ENCODE measurements at regions not wholly inside any gene's neighbourhood (a gene's known extent, or its start where the extent isn't known, plus 50 kb on each side); places are given as distances from the start of the nearest gene placed in this dataset.

DNA sequence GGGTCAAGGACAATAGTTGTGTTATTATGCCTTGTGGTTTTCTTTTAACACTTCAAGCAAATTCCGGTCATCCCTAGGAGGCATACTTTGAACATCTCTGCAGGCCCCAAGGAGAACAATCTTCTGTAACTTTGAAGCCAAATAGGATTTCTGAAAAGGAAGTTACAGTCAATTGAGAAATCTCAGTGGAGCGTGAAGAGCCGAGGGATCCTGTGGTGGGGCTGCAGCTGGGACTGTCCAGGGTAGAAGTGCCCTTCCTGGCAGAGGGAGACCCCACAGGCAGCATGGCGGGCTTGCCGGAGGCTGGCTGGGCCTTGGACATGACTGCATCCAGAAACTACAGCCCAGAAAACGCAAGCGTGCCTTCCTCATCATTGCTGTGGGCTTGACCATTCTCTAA is 179.7 kb downstream of the PTPN20 start:
- no peak overlapping the region for H3K27ac ChIP-seq
- H3K4me3 ChIP-seq = no peak overlapping the region
- WGBS, 5 donors = 62 to 76% (median 71%) methylated on average over 7 of the region's 7 CpGs
- no peak for TF ChIP-seq POLR2AphosphoS5 (IDR thresholded peaks at IDR 0.05)
- TF ChIP-seq, protein P1, sequence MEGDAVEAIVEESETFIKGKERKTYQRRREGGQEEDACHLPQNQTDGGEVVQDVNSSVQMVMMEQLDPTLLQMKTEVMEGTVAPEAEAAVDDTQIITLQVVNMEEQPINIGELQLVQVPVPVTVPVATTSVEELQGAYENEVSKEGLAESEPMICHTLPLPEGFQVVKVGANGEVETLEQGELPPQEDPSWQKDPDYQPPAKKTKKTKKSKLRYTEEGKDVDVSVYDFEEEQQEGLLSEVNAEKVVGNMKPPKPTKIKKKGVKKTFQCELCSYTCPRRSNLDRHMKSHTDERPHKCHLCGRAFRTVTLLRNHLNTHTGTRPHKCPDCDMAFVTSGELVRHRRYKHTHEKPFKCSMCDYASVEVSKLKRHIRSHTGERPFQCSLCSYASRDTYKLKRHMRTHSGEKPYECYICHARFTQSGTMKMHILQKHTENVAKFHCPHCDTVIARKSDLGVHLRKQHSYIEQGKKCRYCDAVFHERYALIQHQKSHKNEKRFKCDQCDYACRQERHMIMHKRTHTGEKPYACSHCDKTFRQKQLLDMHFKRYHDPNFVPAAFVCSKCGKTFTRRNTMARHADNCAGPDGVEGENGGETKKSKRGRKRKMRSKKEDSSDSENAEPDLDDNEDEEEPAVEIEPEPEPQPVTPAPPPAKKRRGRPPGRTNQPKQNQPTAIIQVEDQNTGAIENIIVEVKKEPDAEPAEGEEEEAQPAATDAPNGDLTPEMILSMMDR (IDR thresholded peaks at IDR 0.05 in 8 of 11, conservative IDR thresholded peaks at IDR 0.05 in 3 of 11) = no peak
- TF ChIP-seq POLR2A (IDR thresholded peaks at IDR 0.05) = no peak
- H3K27me3 ChIP-seq (replicated peaks in 1 of 7) = no peaks in the 10 kb centered on the region
- no peaks in the 10 kb centered on the region for H3K36me3 ChIP-seq
- no peaks in the 10 kb centered on the region for H3K9me3 ChIP-seq
- no peaks in the 10 kb centered on the region for H3K4me1 ChIP-seq
- DNase-seq = no peak
- intact Hi-C loops (cut with DNase I; ENCODE audit: low total_unique reads) = no loop called here

DNA sequence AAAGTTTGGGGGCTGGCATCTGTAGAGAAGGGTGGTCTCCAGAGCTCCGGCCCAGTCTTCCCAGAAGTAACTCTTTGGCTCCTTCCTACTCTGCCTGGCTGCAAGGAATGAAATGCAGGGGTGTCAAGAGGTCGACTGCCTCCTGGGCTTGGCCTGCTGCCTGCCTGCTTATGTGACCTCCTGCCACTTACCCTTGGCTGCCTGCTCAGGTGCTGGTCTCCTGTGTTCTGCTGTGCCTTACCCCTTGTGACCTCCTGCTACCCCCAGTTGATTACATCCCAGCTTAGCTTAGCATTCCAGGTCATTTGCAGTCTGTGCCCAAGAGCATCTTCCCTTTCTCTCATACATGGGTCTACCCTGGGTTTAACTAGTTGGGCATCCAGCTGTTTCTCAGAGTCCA is 180.2 kb downstream of the PTPN20 start:
- 73 to 93% (median 82%) methylated on average over 2 of the region's 2 CpGs for WGBS, 5 donors
- intact Hi-C loops (cut with DNase I; ENCODE audit: low total_unique reads) = no loop called here

DNA sequence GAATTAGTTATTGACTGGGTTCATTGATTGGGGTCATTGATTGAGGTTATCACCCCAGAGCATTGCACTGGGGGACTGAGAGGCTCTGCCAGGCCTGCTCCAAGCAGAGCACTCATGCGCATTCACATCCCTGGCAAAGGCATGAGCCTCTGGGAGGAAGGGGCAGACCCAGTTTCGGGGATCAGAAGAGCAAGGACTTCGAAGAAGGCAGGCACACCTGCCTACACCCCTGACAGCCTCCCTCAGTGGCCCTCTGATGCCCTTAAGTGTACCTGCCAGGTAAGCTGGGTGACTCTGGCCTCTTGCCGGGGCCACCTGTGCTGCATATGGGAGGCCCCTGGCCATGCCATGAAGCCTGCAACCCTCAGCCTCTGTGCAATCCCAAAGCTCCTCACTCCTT is 181.1 kb downstream of the PTPN20 start:
- WGBS, 5 donors = 81 to 98% (median 91%) methylated on average over 3 to 4 of the region's 4 CpGs
- Histone ChIP-seq H3K4me1 (no peaks in the 10 kb centered on the region), H3K27me3 (replicated peaks in 1 of 7) (no peaks in the 10 kb centered on the region), H3K4me3 (no peak overlapping the region), H3K27ac (no peak overlapping the region), H3K9me3 (no peaks in the 10 kb centered on the region), H3K36me3 (no peaks in the 10 kb centered on the region)
- no peak for DNase-seq
- intact Hi-C loops (cut with DNase I; ENCODE audit: low total_unique reads) = no loop called here
- no peak for TF ChIP-seq POLR2AphosphoS5 (IDR thresholded peaks at IDR 0.05)
- TF ChIP-seq, protein P1 (IDR thresholded peaks at IDR 0.05 in 8 of 11, conservative IDR thresholded peaks at IDR 0.05 in 3 of 11) = no peak

More for the DNA sequence above, 180.2 kb downstream of the PTPN20 start:
- Histone ChIP-seq H3K9me3 (no peaks in the 10 kb centered on the region), H3K36me3 (no peaks in the 10 kb centered on the region), H3K4me1 (no peaks in the 10 kb centered on the region), H3K27me3 (replicated peaks in 1 of 7) (no peaks in the 10 kb centered on the region), H3K4me3 (no peak overlapping the region), H3K27ac (no peak overlapping the region)
- TF ChIP-seq POLR2AphosphoS5 (IDR thresholded peaks at IDR 0.05) (no peak), POLR2A (IDR thresholded peaks at IDR 0.05) (no peak)
- TF ChIP-seq, protein P1 (IDR thresholded peaks at IDR 0.05 in 8 of 11, conservative IDR thresholded peaks at IDR 0.05 in 3 of 11) = no peak
- no peak for DNase-seq

DNA sequence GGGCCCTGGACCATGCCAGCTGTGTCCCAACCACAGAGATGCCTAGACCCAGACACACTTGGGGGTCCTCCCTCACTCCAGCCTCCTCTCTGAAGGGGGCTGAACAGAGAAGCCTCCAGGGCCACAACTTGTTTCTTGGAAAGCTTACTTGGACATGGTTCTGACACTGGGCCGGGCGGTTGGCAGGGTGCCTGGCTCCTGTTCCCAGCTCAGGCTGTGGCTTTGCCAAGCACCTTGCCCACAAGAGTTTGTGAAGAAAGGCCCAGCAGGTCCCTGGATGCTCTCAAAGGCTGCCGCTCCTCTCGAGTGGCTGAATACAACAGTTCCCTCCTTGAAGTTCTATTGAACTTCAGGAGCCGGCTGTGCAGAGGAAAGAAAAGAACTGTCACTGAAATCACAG is 181.6 kb downstream of the PTPN20 start:
- Histone ChIP-seq H3K27me3 (replicated peaks in 1 of 7) (no peaks in the 10 kb centered on the region), H3K27ac (no peak overlapping the region), H3K9me3 (no peaks in the 10 kb centered on the region), H3K4me1 (no peaks in the 10 kb centered on the region), H3K36me3 (no peaks in the 10 kb centered on the region), H3K4me3 (no peak overlapping the region)
- intact Hi-C loops (cut with DNase I; ENCODE audit: low total_unique reads) = no loop called here
- no peak for DNase-seq
- WGBS, 5 donors = 93 to 97% (median 95%) methylated on average over 3 to 5 of the region's 5 CpGs
- TF ChIP-seq POLR2AphosphoS5 (IDR thresholded peaks at IDR 0.05) (no peak), POLR2A (IDR thresholded peaks at IDR 0.05) (no peak)
- TF ChIP-seq, protein P1 (IDR thresholded peaks at IDR 0.05 in 8 of 11, conservative IDR thresholded peaks at IDR 0.05 in 3 of 11) = no peak

Measured in spleen (tissue), 11 donors.